ENCODE measurements at regions not wholly inside any gene's neighbourhood (a gene's known extent, or its start where the extent isn't known, plus 50 kb on each side); places are given as distances from the start of the nearest gene placed in this dataset.

- Histone ChIP-seq H3K36me3 (ENCODE audit: insufficient read depth, low read length) (no peaks in the 10 kb centered on the region), H3K27me3 (ENCODE audit: insufficient read depth, low read length) (no peaks in the 10 kb centered on the region), H3K4me3 (ENCODE audit: low read length) (no peak overlapping the region), H3K9me3 (ENCODE audit: insufficient read depth, low read depth, low read length) (no peaks in the 10 kb centered on the region), H3K4me1 (ENCODE audit: insufficient read depth, low read length) (peaks cover 16% of the 10 kb centered on the region), H3K27ac (ENCODE audit: low read depth, low read length) (no peak overlapping the region), H3K9ac (ENCODE audit: low read depth, low read length) (no peak overlapping the region)
- 76% methylated on average over 3 of the region's 5 CpGs for WGBS
Observed at GRCh38 chr3:66615643-66616301, 115.0 kb upstream of the LRIG1 start.

- peaks cover 27% of the 10 kb centered on the region for H3K4me1 ChIP-seq (ENCODE audit: insufficient read depth, low read length)
- H3K27me3 ChIP-seq (ENCODE audit: insufficient read depth, low read length), result no peaks in the 10 kb centered on the region
- H3K4me3 ChIP-seq (ENCODE audit: low read length), result no peak overlapping the region
- H3K9me3 ChIP-seq (ENCODE audit: insufficient read depth, low read depth, low read length), result no peaks in the 10 kb centered on the region
- no peaks in the 10 kb centered on the region for H3K36me3 ChIP-seq (ENCODE audit: insufficient read depth, low read length)
- WGBS, result 89% methylated on average over 2 of the region's 2 CpGs
- H3K9ac ChIP-seq (ENCODE audit: low read depth, low read length), result no peak overlapping the region
- no peak overlapping the region for H3K27ac ChIP-seq (ENCODE audit: low read depth, low read length)
Observed at GRCh38 chr3:66617351-66617750, 116.5 kb upstream of the LRIG1 start.

DNA sequence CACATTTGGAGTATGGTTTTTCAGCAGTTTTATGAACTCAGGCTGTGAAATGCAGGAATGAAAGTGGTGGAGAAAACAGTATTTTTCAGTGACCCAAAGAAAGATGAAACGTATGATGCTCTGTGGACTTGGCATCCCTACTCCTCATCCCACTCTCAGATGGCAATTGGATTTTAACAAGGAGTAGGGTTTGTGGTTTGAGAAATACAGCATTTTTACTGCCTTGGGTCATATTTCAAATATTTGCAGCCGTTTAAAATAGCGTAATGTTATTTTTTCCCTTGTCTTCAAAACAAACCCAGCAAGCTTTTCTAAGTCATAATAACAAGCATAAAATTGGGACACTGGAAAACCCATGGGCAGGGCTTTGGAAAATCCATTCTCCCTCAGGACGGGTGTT lies 117.2 kb upstream of the LRIG1 start:
- Histone ChIP-seq H3K4me1 (ENCODE audit: insufficient read depth, low read length) (peaks cover 31% of the 10 kb centered on the region), H3K27ac (ENCODE audit: low read depth, low read length) (no peak overlapping the region), H3K9me3 (ENCODE audit: insufficient read depth, low read depth, low read length) (no peaks in the 10 kb centered on the region), H3K36me3 (ENCODE audit: insufficient read depth, low read length) (no peaks in the 10 kb centered on the region), H3K27me3 (ENCODE audit: insufficient read depth, low read length) (no peaks in the 10 kb centered on the region), H3K4me3 (ENCODE audit: low read length) (no peak overlapping the region), H3K9ac (ENCODE audit: low read depth, low read length) (no peak overlapping the region)
- 92% methylated on average over 4 of the region's 4 CpGs for WGBS

- Histone ChIP-seq H3K27ac (ENCODE audit: low read depth, low read length) (no peak overlapping the region), H3K9ac (ENCODE audit: low read depth, low read length) (no peak overlapping the region), H3K27me3 (ENCODE audit: insufficient read depth, low read length) (no peaks in the 10 kb centered on the region), H3K9me3 (ENCODE audit: insufficient read depth, low read depth, low read length) (no peaks in the 10 kb centered on the region), H3K36me3 (ENCODE audit: insufficient read depth, low read length) (no peaks in the 10 kb centered on the region), H3K4me3 (ENCODE audit: low read length) (no peak overlapping the region), H3K4me1 (ENCODE audit: insufficient read depth, low read length) (peaks cover 31% of the 10 kb centered on the region)
- 82% methylated on average over 9 of the region's 9 CpGs for WGBS
Observed at GRCh38 chr3:66620296-66620695, 119.5 kb upstream of the LRIG1 start.

DNA sequence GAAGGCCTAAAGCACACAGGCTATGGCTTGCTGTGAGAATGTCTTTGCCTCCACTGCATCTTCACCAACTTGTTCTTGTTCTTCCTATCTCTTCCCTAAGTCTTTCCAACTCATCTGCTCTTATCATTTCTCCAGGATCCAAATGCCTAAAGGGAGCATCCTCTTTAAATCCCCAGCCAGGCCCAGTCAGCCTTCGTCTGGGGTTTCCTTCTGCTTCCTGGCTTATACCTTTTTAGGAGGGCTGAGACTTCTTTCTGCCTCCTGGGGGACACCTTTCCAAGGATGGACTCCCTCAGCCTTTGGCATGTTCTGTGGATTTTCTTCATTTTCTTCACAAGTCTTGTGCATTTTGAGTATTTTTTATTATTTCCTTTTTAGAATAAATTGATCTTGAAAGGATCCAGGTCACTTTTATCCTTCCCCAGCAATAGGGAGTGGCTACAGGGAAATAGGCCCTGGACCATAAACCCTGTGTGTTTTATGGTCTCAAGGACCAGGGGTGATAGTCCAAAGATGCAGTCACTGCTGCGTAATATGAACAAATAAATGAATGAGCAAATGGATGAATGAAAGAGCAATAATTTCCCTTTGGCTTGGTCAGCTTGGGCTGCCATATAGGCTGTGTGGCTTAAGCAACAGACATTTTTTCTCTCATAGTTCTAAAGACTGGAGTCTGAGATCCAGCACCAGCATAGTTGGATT lies 122.1 kb upstream of the LRIG1 start:
- Histone ChIP-seq H3K9me3 (ENCODE audit: insufficient read depth, low read depth, low read length) (no peaks in the 10 kb centered on the region), H3K27me3 (ENCODE audit: insufficient read depth, low read length) (no peaks in the 10 kb centered on the region), H3K27ac (ENCODE audit: low read depth, low read length) (no peak overlapping the region), H3K4me3 (ENCODE audit: low read length) (no peak overlapping the region), H3K4me1 (ENCODE audit: insufficient read depth, low read length) (peaks cover 24% of the 10 kb centered on the region), H3K36me3 (ENCODE audit: insufficient read depth, low read length) (no peaks in the 10 kb centered on the region), H3K9ac (ENCODE audit: low read depth, low read length) (no peak overlapping the region)
- WGBS, result 88% methylated on average over 2 of the region's 2 CpGs

GRCh38 chr3:66625505-66626216 lies 124.8 kb upstream of the LRIG1 start:
- Histone ChIP-seq H3K9me3 (ENCODE audit: insufficient read depth, low read depth, low read length) (no peaks in the 10 kb centered on the region), H3K36me3 (ENCODE audit: insufficient read depth, low read length) (no peaks in the 10 kb centered on the region), H3K4me3 (ENCODE audit: low read length) (no peak overlapping the region), H3K27ac (ENCODE audit: low read depth, low read length) (no peak overlapping the region), H3K27me3 (ENCODE audit: insufficient read depth, low read length) (no peaks in the 10 kb centered on the region), H3K4me1 (ENCODE audit: insufficient read depth, low read length) (peaks cover 28% of the 10 kb centered on the region), H3K9ac (ENCODE audit: low read depth, low read length) (no peak overlapping the region)
- WGBS, result 85% methylated on average over 5 of the region's 5 CpGs

DNA sequence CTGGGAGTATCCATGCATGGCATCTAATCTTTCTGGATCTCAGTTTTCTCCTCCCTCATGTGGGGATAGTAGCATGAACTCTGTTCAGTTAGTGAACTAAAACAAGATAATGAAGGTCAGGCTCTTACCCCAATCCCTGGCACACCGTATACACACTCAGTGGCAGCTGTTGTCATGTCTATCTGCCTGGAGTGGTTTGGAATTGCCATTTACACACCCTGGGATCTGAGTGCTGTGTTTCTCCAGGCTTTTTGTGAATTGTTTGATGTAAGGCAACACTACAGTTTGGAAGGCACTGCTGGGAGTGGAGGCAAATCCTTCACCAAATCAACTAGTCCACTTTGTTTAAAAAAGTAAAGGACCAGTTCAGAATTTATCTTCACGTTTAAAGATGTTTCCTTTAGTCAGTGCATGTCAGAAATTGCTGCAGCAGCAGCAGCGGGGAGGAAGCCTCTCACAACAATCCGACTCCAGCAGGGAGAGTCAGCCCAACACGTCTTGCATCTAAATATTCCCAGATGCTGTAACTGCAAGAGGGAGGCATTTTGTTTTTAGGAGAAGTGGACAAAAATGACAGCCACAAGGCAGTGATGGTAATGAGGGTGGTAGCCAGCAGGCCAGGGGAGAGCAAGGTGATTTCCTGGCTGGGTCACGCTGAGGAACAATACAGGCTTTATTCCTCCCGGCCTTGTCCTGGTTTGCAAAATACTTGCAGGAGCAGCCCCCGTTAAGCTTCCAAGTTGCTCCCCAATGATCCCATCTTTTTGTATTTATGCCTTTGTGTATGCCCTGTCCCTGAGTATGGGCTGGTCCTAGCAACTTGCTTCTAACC lies 128.5 kb upstream of the LRIG1 start:
- Histone ChIP-seq H3K9me3 (ENCODE audit: insufficient read depth, low read depth, low read length) (no peaks in the 10 kb centered on the region), H3K36me3 (ENCODE audit: insufficient read depth, low read length) (no peaks in the 10 kb centered on the region), H3K27ac (ENCODE audit: low read depth, low read length) (no peak overlapping the region; the same call in 1 of the 2 replicates), H3K4me1 (ENCODE audit: insufficient read depth, low read length) (peaks cover 19% of the 10 kb centered on the region), H3K27me3 (ENCODE audit: insufficient read depth, low read length) (no peaks in the 10 kb centered on the region), H3K9ac (ENCODE audit: low read depth, low read length) (0 out of 2 replicates have a peak overlapping the region, but pooled peaks have one; percentile 29), H3K4me3 (ENCODE audit: low read length) (no peak overlapping the region)
- 50% methylated on average over 8 of the region's 8 CpGs for whole genome bisulfite sequencing

GRCh38 chr3:66629982-66630368 lies 129.2 kb upstream of the LRIG1 start:
- no peak overlapping the region for H3K9ac ChIP-seq (ENCODE audit: low read depth, low read length)
- H3K27me3 ChIP-seq (ENCODE audit: insufficient read depth, low read length), result no peaks in the 10 kb centered on the region
- no peaks in the 10 kb centered on the region for H3K36me3 ChIP-seq (ENCODE audit: insufficient read depth, low read length)
- peaks cover 19% of the 10 kb centered on the region for H3K4me1 ChIP-seq (ENCODE audit: insufficient read depth, low read length)
- no peak overlapping the region for H3K4me3 ChIP-seq (ENCODE audit: low read length)
- H3K27ac ChIP-seq (ENCODE audit: low read depth, low read length), result no peak overlapping the region
- no peaks in the 10 kb centered on the region for H3K9me3 ChIP-seq (ENCODE audit: insufficient read depth, low read depth, low read length)

DNA sequence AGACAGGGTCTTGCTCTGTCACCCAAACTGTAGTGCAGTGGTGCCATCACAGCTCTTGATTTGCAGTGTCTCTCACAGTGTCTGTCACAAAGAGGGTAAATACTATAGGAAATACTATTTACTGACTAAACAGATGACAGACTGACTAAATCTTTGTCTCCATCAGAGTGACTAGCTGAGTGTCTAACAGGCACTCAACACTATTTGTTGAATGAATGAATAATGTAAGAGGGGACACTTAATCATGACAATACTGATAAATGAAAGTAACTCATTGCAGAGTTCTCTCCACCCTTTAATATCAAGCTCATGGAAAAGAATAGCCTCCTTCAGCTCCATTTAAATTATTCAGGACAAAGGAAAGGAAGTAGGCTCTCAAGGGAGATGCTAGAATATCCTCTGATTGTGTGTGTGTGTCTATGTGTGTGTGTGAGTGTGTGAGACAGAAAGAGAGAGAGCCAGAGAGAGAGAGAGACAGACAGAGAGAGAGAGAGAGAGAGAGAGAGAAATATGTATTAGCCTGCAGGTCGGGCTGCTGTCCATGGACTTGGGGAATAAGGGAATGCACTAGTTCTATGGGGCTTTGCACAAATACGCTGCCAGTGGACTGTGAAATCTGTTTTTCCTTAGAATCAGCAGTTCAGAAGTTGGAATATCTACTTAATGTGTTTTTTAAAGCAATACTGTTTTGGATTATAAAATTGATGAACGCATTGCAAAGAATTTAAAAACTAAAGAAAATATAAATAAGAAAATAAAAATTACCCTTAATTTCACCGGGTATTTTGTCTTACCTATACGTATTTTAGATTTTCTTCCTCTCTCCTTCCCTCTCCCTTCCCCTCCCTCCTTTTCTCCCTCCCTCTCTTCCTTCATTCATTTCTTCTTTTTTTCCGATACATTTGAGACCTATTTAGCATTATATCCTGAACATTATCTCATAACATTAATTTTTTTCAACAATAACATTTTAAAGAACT lies 132.9 kb upstream of the LRIG1 start:
- Histone ChIP-seq H3K4me1 (ENCODE audit: insufficient read depth, low read length) (peaks cover 23% of the 10 kb centered on the region), H3K27me3 (ENCODE audit: insufficient read depth, low read length) (no peaks in the 10 kb centered on the region), H3K27ac (ENCODE audit: low read depth, low read length) (no peak overlapping the region), H3K4me3 (ENCODE audit: low read length) (no peak overlapping the region), H3K9ac (ENCODE audit: low read depth, low read length) (no peak overlapping the region), H3K9me3 (ENCODE audit: insufficient read depth, low read depth, low read length) (no peaks in the 10 kb centered on the region), H3K36me3 (ENCODE audit: insufficient read depth, low read length) (no peaks in the 10 kb centered on the region)
- 90% methylated on average over 5 of the region's 6 CpGs for whole genome bisulfite sequencing

- H3K4me1 ChIP-seq (ENCODE audit: insufficient read depth, low read length), result peaks cover 11% of the 10 kb centered on the region; the same call in 1 of the 2 replicates
- 28% methylated on average over 6 of the region's 6 CpGs for WGBS
- H3K36me3 ChIP-seq (ENCODE audit: insufficient read depth, low read length), result no peaks in the 10 kb centered on the region
- no peak overlapping the region for H3K4me3 ChIP-seq (ENCODE audit: low read length)
- H3K27ac ChIP-seq (ENCODE audit: low read depth, low read length), result no peak overlapping the region
- no peaks in the 10 kb centered on the region for H3K27me3 ChIP-seq (ENCODE audit: insufficient read depth, low read length)
- no peak overlapping the region for H3K9ac ChIP-seq (ENCODE audit: low read depth, low read length)
- no peaks in the 10 kb centered on the region for H3K9me3 ChIP-seq (ENCODE audit: insufficient read depth, low read depth, low read length)
Observed at GRCh38 chr3:66638717-66639116, 137.9 kb upstream of the LRIG1 start.

Measured in HUES64 (cell line).